Spinal cord (tissue), 9 donors: ENCODE measurements at regions not wholly inside any gene's neighbourhood (a gene's known extent, or its start where the extent isn't known, plus 50 kb on each side); places are given as distances from the start of the nearest gene placed in this dataset.

Experiments
- DNase-seq, 6 donors: peaks; one replicate each; pipeline versions ENCODE4 v3.0.0 to v3.0.0-alpha.2; 2013 to 2015; ENCODE audit warnings: low spot score in 6 of 6, low read depth in 4 of 6
- H3K27ac ChIP-seq: one replicate; pipeline ENCODE4 v1.5.1; 2013; ENCODE audit warnings: low read depth, low read length, control low read depth
- H3K27me3 ChIP-seq: one replicate; pipeline ENCODE4 v1.6.1; 2013; ENCODE audit warnings: low read length; ENCODE audit not compliant: control insufficient read depth, insufficient read depth
- H3K36me3 ChIP-seq: one replicate; pipeline ENCODE4 v1.6.1; 2013; ENCODE audit warnings: low read length; ENCODE audit not compliant: control insufficient read depth, insufficient read depth
- H3K4me1 ChIP-seq: one replicate; pipeline ENCODE4 v1.6.1; 2013; ENCODE audit warnings: low read length; ENCODE audit not compliant: control insufficient read depth, insufficient read depth
- H3K4me3 ChIP-seq: one replicate; pipeline ENCODE4 v1.5.1; 2013; ENCODE audit warnings: low read depth, low read length, control low read depth
- H3K9me3 ChIP-seq: one replicate; pipeline ENCODE4 v1.6.1; 2013; ENCODE audit warnings: low read length; ENCODE audit not compliant: control insufficient read depth, insufficient read depth
- WGBS: methylation state at CpG from one replicate; pipeline ENCODE4 v1.1.5; 2013; ENCODE audit warnings: missing lambda C conversion rate; ENCODE audit not compliant: insufficient coverage; 5-methylcytosine and 5-hydroxymethylcytosine counted together
- donor health status: healthy.

DNA sequence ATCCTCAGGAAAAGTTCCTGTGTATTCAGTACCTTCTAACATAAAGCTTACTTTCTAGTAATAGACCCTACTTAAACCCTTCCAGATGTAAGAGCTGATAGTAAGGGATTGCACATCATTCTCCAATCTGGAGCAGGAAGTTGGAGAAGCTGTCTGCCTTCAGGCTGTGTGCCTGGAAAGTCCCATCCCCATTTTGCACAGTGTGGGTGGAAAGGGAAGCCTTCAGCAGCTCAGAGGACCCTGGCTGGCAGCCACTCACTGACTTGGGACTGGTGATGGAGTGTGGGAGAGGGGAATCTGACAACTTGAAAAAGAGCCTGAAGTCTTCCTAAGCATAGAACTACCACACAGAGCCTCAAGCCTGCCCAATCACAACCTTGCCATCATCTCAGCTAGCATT is 164.1 kb upstream of the ADO start:
- Histone ChIP-seq H3K36me3 (no peaks in the 10 kb centered on the region), H3K9me3 (no peaks in the 10 kb centered on the region), H3K27ac (no peak overlapping the region), H3K4me3 (no peak overlapping the region), H3K4me1 (no peaks in the 10 kb centered on the region), H3K27me3 (no peaks in the 10 kb centered on the region)
- DNase-seq, result no peak

DNA sequence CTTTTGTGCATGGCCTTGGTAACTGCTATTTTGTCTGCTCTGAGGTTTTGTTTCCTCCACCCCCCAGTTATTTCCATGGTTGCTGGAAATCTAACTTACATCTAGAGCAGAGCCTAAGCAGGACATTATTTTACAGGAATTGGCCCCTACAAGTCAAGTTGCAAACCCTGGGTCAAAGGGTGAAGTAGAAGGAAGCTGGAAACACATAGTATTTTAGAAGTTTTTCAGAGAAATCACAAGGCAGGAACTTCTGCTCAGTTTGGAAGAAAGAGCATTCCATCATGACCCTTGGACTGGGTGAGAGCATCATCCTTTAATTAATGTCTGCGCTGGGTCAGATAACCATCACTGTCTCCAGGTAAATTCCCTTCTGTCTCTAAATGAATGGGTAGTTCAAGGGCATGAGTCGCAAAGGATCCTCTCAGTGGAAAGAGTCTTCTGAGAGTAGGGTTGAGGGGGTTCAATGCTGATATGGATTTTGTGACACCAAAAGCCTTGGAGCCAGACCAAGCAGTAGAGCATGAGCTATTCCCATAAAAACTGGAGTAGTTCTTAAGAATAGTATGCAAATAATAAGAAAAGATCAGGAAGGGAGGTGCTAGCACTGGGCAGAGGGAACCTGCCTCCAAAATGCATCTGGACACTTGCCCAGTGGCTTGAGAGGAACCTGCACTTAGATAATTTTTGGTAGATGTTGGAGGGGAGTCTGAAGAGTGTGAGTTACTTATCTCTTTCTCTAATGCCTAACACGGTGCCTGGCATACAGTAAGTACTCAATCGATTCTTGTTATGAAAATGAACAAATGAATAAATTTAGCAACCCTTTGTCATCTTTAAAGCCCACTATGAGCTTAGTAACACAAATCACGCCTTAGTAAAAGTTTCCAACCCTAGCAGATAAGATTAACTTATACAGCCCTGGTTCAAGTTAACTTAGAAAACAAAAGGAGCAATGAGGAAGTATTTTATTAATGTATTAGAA is 160.6 kb upstream of the ADO start:
- no peaks in the 10 kb centered on the region for H3K36me3 ChIP-seq
- H3K27ac ChIP-seq, result no peak overlapping the region
- DNase-seq, result no peak
- 80% methylated on average over 1 of the region's 5 CpGs for WGBS
- H3K9me3 ChIP-seq, result no peaks in the 10 kb centered on the region
- no peaks in the 10 kb centered on the region for H3K4me1 ChIP-seq
- H3K27me3 ChIP-seq, result no peaks in the 10 kb centered on the region
- H3K4me3 ChIP-seq, result no peak overlapping the region

DNA sequence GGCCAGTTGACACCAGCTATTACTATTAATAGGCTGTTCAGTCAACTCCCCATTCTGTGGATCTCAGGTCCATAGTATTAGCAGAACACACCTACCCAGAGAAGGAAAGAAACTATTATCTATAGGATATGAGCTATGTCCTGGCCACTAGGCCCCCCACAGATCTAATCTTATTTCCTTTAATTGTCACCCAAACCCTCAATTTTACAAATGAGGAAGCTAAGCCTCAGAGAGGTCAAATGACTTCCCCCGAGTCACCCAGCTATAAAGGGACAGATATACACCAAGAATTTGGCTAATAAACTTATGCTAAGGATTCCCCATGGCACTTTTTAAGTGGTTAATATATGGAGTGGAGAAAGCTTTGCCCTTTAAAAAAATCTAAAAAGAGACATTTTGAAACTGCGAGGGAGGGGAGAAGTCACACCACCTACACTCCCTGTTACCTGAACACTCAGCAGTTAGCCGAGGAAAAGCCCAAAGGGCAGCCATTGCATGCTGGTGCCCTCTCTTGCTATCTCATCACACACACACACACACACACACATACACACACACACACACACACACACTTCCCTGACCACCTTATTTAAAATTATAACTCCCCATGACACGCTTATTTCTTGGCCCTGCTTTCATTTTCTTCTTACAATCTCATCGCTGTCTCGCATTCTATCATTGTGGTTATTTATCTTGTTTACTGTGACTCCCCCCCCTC is 157.0 kb upstream of the ADO start:
- H3K27me3 ChIP-seq, result no peaks in the 10 kb centered on the region
- H3K27ac ChIP-seq, result no peak overlapping the region
- no peaks in the 10 kb centered on the region for H3K36me3 ChIP-seq
- H3K4me1 ChIP-seq, result no peaks in the 10 kb centered on the region
- DNase-seq, result no peak
- H3K4me3 ChIP-seq, result no peak overlapping the region
- WGBS, result 78% methylated on average over 2 of the region's 6 CpGs
- H3K9me3 ChIP-seq, result no peaks in the 10 kb centered on the region

DNA sequence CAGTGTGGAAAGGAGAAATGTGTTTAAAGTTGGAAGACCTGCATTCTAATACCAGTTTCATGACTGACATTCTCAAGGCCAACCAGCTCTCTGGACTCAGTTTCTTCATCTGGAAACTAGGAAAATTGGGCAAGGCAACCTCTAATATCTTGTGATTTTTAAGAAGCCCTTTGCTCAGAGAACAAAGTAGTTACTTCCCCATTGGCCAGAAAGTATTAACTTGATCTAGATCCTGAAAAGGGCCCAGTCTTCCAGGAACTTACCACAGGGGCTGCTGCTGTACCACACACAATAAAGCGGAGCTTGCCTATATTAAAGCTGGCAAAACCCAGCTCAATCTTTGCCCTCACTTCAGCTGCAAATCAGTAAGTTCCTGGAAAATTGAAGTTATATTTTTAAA is 155.6 kb upstream of the ADO start:
- Histone ChIP-seq H3K4me1 (no peaks in the 10 kb centered on the region), H3K27ac (no peak overlapping the region), H3K27me3 (no peaks in the 10 kb centered on the region), H3K36me3 (no peaks in the 10 kb centered on the region), H3K4me3 (no peak overlapping the region), H3K9me3 (no peaks in the 10 kb centered on the region)
- DNase-seq, result no peak
- WGBS, result no CpG with 5 or more reads among the region's 1 CpG

DNA sequence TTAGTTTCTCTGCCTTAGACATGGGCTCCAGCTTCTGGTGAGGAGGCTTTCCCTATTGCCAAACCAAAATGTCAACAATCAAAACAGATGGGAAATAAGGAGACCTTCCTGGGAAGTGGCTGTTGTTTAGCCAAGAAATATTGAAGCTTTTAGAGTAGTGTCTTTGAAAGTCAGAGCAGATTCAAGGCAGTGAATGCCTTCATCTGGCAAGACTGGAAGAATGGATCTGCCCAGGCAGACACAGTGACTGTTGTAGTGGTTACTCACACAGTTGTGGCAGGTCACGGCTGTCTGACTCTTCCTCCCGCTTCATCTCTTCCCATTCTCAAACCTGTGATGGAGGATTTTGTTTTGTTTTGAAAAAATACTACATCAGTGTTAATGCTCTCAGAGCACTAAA is 154.1 kb upstream of the ADO start:
- Histone ChIP-seq H3K4me1 (no peaks in the 10 kb centered on the region), H3K9me3 (no peaks in the 10 kb centered on the region), H3K27ac (no peak overlapping the region), H3K36me3 (no peaks in the 10 kb centered on the region), H3K27me3 (no peaks in the 10 kb centered on the region), H3K4me3 (no peak overlapping the region)
- no CpG with 5 or more reads among the region's 2 CpGs for WGBS
- DNase-seq, result no peak

DNA sequence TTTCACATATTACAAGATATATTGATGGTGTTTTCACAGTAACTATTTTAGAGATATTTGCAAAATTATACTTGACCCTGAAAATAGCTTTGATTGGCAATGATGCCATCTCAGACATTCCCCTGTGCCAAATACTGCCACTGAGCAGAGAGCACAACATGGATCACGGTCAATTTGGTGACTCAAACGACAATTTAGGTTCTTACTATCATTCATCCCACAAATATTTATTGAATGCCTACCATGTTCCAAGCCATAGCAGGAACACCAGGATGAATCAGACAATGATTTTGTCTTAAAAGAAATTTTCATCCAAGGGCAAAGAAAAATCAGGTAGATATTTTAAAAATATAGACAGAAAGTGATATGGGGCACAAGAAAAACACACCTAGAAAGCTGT is 153.2 kb upstream of the ADO start:
- WGBS, result no CpG with 5 or more reads among the region's 2 CpGs
- H3K27ac ChIP-seq, result no peak overlapping the region
- no peaks in the 10 kb centered on the region for H3K27me3 ChIP-seq
- no peaks in the 10 kb centered on the region for H3K36me3 ChIP-seq
- no peaks in the 10 kb centered on the region for H3K4me1 ChIP-seq
- H3K4me3 ChIP-seq, result no peak overlapping the region
- no peak for DNase-seq
- H3K9me3 ChIP-seq, result no peaks in the 10 kb centered on the region

DNA sequence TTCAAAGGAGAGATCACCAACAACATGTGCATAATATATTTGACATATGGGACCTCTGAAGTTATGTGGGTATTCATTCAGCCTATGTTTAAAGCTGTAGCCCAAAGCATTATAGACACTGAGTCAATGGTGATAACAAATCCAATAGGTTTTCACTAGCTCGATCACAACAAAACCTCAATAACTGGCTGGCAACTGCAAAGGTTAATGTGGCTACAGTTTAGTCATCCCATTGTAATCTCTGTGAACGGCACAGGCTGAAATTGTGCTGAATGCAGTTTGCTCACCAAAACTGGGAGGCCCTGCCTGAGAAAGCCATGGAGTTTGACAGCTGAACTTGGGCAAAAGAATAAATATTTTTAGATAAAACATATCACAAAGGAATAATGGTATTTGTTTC is 152.4 kb upstream of the ADO start:
- Histone ChIP-seq H3K4me1 (peaks cover 1% of the 10 kb centered on the region), H3K36me3 (no peaks in the 10 kb centered on the region), H3K9me3 (no peaks in the 10 kb centered on the region), H3K4me3 (no peak overlapping the region), H3K27me3 (no peaks in the 10 kb centered on the region), H3K27ac (no peak overlapping the region)
- WGBS, result 100% methylated on average over 1 of the region's 2 CpGs
- DNase-seq, result no peak

DNA sequence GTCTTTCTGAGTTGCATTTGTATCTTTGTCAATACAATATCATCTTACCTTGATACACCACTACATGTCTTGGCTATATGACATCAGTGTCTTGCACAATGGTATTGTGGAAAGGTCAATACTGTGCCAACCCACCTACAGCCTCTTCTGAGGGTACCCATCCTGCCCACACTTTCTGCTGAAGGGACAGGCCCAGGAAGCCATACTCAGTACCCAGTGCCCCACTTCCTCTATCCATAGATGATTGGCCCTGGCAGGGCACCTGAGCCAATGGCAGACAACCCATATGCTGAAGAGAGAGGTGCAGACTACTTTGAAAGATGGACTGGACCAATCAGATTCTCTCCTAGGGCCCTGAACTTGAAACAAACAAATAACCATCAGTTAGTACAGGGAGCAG is 152.0 kb upstream of the ADO start:
- no peak for DNase-seq
- H3K4me3 ChIP-seq, result no peak overlapping the region
- H3K4me1 ChIP-seq, result peaks cover 5% of the 10 kb centered on the region
- no peak overlapping the region for H3K27ac ChIP-seq
- H3K9me3 ChIP-seq, result no peaks in the 10 kb centered on the region
- no peaks in the 10 kb centered on the region for H3K36me3 ChIP-seq
- no peaks in the 10 kb centered on the region for H3K27me3 ChIP-seq

DNA sequence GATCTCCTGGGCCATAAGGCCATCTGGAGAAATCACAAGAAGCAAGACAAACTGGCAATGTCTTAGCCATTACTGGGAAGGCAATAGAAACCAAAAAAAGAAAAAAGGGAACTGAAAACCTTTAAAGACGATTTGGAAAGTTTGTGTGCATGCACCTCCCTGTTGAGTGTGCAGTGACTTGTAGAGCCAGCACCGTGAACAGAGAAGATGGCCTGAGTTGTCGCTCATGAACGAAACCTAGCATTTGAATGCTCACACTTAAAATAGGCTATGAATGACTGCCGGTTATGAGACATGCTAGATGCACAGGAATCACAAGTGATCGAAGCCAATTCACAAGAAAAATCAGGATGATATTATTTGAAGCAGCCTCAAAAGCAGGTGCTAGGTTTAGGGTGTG is 151.3 kb upstream of the ADO start:
- H3K4me3 ChIP-seq, result no peak overlapping the region
- H3K27me3 ChIP-seq, result no peaks in the 10 kb centered on the region
- no peak for DNase-seq
- H3K9me3 ChIP-seq, result no peaks in the 10 kb centered on the region
- 92% methylated on average over 6 of the region's 6 CpGs for WGBS
- H3K4me1 ChIP-seq, result peaks cover 5% of the 10 kb centered on the region
- no peaks in the 10 kb centered on the region for H3K36me3 ChIP-seq
- no peak overlapping the region for H3K27ac ChIP-seq

DNA sequence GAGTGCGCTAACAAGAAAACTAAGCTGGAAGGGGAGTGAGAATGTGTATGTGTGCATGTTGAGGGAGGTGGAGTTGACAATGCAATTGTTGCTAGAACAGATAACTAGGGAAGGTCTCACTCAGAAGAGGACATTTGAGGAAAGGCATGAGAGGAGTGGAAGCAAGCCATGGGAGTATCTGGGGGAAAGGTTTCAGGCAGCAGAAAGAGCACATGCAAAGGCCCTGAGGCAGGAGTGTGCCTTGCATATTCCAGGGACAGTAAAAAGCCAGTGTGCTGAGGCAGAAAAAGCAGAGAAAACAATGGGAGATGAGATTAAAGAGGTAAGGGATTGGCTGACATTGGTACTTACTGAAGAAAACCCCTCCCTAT is 149.6 kb upstream of the ADO start:
- no peaks in the 10 kb centered on the region for H3K27me3 ChIP-seq
- no peaks in the 10 kb centered on the region for H3K9me3 ChIP-seq
- no peaks in the 10 kb centered on the region for H3K36me3 ChIP-seq
- 100% methylated on average over 1 of the region's 1 CpG for WGBS
- DNase-seq, result no peak
- H3K4me3 ChIP-seq, result no peak overlapping the region
- H3K27ac ChIP-seq, result no peak overlapping the region
- H3K4me1 ChIP-seq, result peaks cover 5% of the 10 kb centered on the region
